ENCODE measurements at regions not wholly inside any gene's neighbourhood (a gene's known extent, or its start where the extent isn't known, plus 50 kb on each side); places are given as distances from the start of the nearest gene placed in this dataset.
"Not testable (repeated sequence)": the region's sequence is repeated elsewhere in the genome, so short reads cannot be mapped to it uniquely, and the experiment has no call there.

GRCh38 chr12:76292891-76293290 lies 55.3 kb downstream of the BBS10 start:
- H3K9me3 ChIP-seq (ENCODE audit: control extremely low read depth in 1 of 3, control insufficient read depth in 2 of 3, insufficient read depth in 1 of 3, low read length in 2 of 3); POLR2A ChIA-PET; H3K27ac Mint-ChIP-seq; H3K27ac ChIP-seq (ENCODE audit: low read length in 2 of 2); intact Hi-C loops (cut with micrococcal nuclease); H4K20me1 ChIP-seq (ENCODE audit: control insufficient read depth, insufficient read depth, low read length, poor library complexity, severe bottlenecking); H3K4me2 ChIP-seq (replicated peaks; ENCODE audit: low read depth, low read length, poor library complexity, severe bottlenecking); ATAC-seq (ENCODE audit: low read depth); H2AFZ ChIP-seq (ENCODE audit: insufficient read depth, low read depth, low read length, poor library complexity, severe bottlenecking); DNase-seq; H3K9ac ChIP-seq (ENCODE audit: low read length); CTCF ChIA-PET; H3K27me3 ChIP-seq (replicated peaks in 1 of 4; ENCODE audit: control extremely low read depth in 1 of 4, control insufficient read depth in 3 of 4, insufficient read depth in 4 of 4, low read length in 3 of 4); H3K4me1 Mint-ChIP-seq; H3K4me1 ChIP-seq (ENCODE audit: control insufficient read depth in 2 of 2, insufficient read depth in 2 of 2, low read length in 2 of 2); H3K4me3 Mint-ChIP-seq; H3K36me3 ChIP-seq (replicated peaks in 1 of 2; ENCODE audit: control extremely low read depth in 1 of 2, control insufficient read depth in 1 of 2, extremely low read depth in 1 of 2, insufficient read depth in 2 of 2, low read length in 1 of 2); H3K79me2 ChIP-seq (ENCODE audit: control insufficient read depth, insufficient read depth, low read length); H3K9me3 Mint-ChIP-seq (ENCODE audit: insufficient read depth); H3K4me3 ChIP-seq (ENCODE audit: control extremely low read depth in 1 of 5, extremely low read depth in 1 of 5, insufficient read depth in 1 of 5, low read depth in 2 of 5, low read length in 4 of 5): not testable (repeated sequence)
- 86% methylated on average over 3 of the region's 5 CpGs for WGBS (ENCODE audit: insufficient coverage)
- peaks cover 13% of the 10 kb centered on the region for H3K27me3 Mint-ChIP-seq

- H3K9me3 Mint-ChIP-seq (ENCODE audit: insufficient read depth); H3K4me3 Mint-ChIP-seq; H3K4me2 ChIP-seq (replicated peaks; ENCODE audit: low read depth, low read length, poor library complexity, severe bottlenecking); H4K20me1 ChIP-seq (ENCODE audit: control insufficient read depth, insufficient read depth, low read length, poor library complexity, severe bottlenecking); intact Hi-C loops (cut with micrococcal nuclease); H3K9me3 ChIP-seq (ENCODE audit: control extremely low read depth in 1 of 3, control insufficient read depth in 2 of 3, insufficient read depth in 1 of 3, low read length in 2 of 3); H3K4me1 ChIP-seq (ENCODE audit: control insufficient read depth in 2 of 2, insufficient read depth in 2 of 2, low read length in 2 of 2); DNase-seq; H3K4me1 Mint-ChIP-seq; H2AFZ ChIP-seq (ENCODE audit: insufficient read depth, low read depth, low read length, poor library complexity, severe bottlenecking); ATAC-seq (ENCODE audit: low read depth); H3K4me3 ChIP-seq (ENCODE audit: control extremely low read depth in 1 of 5, extremely low read depth in 1 of 5, insufficient read depth in 1 of 5, low read depth in 2 of 5, low read length in 4 of 5); POLR2A ChIA-PET; H3K9ac ChIP-seq (ENCODE audit: low read length); H3K27me3 ChIP-seq (replicated peaks in 1 of 4; ENCODE audit: control extremely low read depth in 1 of 4, control insufficient read depth in 3 of 4, insufficient read depth in 4 of 4, low read length in 3 of 4); H3K27ac ChIP-seq (ENCODE audit: low read length in 2 of 2); H3K27ac Mint-ChIP-seq; CTCF ChIA-PET; H3K79me2 ChIP-seq (ENCODE audit: control insufficient read depth, insufficient read depth, low read length); H3K36me3 ChIP-seq (replicated peaks in 1 of 2; ENCODE audit: control extremely low read depth in 1 of 2, control insufficient read depth in 1 of 2, extremely low read depth in 1 of 2, insufficient read depth in 2 of 2, low read length in 1 of 2): not testable (repeated sequence)
- peaks cover 13% of the 10 kb centered on the region for H3K27me3 Mint-ChIP-seq
- 87% methylated on average over 8 of the region's 8 CpGs for WGBS (ENCODE audit: insufficient coverage)
These were observed 55.9 kb downstream of the BBS10 start for GRCh38 chr12:76292305-76292704.
